Kidney epithelial cell (primary cell): ENCODE measurements at regions not wholly inside any gene's neighbourhood (a gene's known extent, or its start where the extent isn't known, plus 50 kb on each side); places are given as distances from the start of the nearest gene placed in this dataset.

Experiments
- DNase-seq: peaks from one replicate; pipeline ENCODE4 v3.0.0-alpha.2; 2010; ENCODE audit warnings: low read depth
- H3K27me3 ChIP-seq: 2 replicates; pipeline ENCODE4 v1.6.0; 2011; ENCODE audit warnings: low read length; ENCODE audit not compliant: control insufficient read depth, insufficient read depth
- H3K36me3 ChIP-seq: 2 replicates; pipeline ENCODE4 v1.5.1; 2011; ENCODE audit warnings: low read length; ENCODE audit not compliant: control insufficient read depth, insufficient read depth
- H3K4me3 ChIP-seq: 2 replicates; pipeline ENCODE4 v1.5.1; 2011; ENCODE audit warnings: low read depth, mild to moderate bottlenecking, control low read depth, low read length
- TF ChIP-seq, protein P1 (sequence below): IDR thresholded peaks from 2 replicates; pipeline ENCODE4 v1.5.1; 2011; ENCODE audit warnings: mild to moderate bottlenecking, moderate library complexity, low read length, control low read depth, inconsistent platforms; ENCODE audit not compliant: insufficient read depth, poor library complexity, severe bottlenecking

DNA sequence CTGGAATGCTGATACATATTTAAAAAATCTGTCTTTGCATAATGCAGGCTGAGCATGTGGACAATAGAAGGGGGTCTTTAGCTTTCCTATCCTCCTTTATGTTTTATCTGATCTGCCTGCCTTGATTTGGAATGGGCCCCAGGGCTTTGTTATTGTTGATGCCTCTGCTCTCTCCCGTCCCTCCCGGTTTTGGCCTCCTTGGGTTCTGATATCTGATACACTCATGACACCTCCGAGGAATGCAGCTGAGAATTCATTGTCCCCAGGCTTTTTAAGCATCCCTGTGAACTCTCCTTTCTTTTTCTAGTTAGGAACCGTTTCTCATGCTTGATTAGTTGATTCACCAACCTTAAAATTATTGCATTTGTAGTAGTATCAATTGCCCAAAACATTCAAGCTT lies 185.5 kb upstream of the RALGAPA2 start:
- TF ChIP-seq, protein P1, sequence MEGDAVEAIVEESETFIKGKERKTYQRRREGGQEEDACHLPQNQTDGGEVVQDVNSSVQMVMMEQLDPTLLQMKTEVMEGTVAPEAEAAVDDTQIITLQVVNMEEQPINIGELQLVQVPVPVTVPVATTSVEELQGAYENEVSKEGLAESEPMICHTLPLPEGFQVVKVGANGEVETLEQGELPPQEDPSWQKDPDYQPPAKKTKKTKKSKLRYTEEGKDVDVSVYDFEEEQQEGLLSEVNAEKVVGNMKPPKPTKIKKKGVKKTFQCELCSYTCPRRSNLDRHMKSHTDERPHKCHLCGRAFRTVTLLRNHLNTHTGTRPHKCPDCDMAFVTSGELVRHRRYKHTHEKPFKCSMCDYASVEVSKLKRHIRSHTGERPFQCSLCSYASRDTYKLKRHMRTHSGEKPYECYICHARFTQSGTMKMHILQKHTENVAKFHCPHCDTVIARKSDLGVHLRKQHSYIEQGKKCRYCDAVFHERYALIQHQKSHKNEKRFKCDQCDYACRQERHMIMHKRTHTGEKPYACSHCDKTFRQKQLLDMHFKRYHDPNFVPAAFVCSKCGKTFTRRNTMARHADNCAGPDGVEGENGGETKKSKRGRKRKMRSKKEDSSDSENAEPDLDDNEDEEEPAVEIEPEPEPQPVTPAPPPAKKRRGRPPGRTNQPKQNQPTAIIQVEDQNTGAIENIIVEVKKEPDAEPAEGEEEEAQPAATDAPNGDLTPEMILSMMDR: no peak
- no peaks in the 10 kb centered on the region for H3K27me3 ChIP-seq
- no peak overlapping the region for H3K4me3 ChIP-seq
- no peak for DNase-seq
- H3K36me3 ChIP-seq: no peaks in the 10 kb centered on the region

DNA sequence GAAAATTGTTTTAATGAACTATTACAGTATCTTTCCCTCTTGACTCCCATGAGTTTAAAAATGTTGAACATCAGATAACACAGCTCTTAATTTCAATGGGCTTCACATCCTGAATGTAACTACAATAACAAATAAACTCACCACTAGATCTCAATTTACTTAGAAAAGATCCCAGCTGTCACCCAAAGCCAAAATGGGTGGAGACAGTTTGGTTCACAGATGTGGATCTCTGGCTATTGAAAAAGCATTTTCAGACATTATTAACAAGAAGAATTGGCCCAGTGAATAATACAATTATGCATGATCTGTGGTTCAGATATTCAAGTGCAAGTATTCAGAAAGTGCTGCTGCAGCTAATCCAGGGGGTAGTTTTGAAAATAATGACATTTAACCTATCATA lies 184.7 kb upstream of the RALGAPA2 start:
- TF ChIP-seq, protein P1: no peak
- Histone ChIP-seq H3K4me3 (no peak overlapping the region), H3K27me3 (no peaks in the 10 kb centered on the region), H3K36me3 (no peaks in the 10 kb centered on the region)
- no peak for DNase-seq

DNA sequence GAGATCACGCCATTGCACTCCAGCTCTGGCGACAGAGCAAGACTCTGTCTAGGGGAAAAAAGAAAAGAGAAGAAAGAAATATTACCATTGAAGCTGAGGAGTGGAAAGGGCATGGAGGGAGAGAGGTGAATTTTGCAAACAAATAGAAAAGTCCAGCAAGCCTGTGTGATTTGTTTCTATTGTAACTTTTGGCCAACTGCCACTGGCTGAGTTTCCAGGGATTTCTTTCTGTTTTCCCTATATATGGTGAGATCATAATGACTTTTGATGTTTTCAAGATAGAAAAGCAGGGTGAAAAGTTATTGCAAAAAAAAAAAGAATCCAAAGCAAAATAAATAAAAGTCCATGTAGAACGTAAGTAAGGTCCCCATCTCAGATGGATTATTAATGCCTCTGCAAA lies 184.2 kb upstream of the RALGAPA2 start:
- no peak for DNase-seq
- Histone ChIP-seq H3K27me3 (no peaks in the 10 kb centered on the region), H3K36me3 (no peaks in the 10 kb centered on the region), H3K4me3 (no peak overlapping the region)
- TF ChIP-seq, protein P1: no peak

DNA sequence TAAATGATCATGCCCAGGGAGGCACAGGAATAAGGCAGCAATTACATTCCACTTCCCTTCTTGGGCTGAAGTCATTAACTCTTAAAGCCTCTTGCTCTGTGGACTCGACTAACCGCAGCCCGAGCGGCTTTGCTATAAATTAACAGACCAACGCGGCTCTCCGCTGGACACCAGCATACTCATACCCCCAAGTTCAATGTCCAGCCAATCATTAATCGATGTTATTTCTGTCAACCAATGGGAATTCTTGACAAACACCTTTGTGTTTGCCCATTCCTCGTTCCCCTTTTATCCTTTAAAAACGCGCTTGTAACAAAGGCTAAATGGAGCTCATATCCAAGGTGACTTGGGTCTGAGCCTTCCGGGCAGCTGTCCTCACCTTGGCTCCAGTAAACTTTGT lies 183.1 kb upstream of the RALGAPA2 start:
- Histone ChIP-seq H3K4me3 (no peak overlapping the region), H3K27me3 (no peaks in the 10 kb centered on the region), H3K36me3 (no peaks in the 10 kb centered on the region)
- TF ChIP-seq, protein P1: no peak
- DNase-seq: peak; percentile 19

DNA sequence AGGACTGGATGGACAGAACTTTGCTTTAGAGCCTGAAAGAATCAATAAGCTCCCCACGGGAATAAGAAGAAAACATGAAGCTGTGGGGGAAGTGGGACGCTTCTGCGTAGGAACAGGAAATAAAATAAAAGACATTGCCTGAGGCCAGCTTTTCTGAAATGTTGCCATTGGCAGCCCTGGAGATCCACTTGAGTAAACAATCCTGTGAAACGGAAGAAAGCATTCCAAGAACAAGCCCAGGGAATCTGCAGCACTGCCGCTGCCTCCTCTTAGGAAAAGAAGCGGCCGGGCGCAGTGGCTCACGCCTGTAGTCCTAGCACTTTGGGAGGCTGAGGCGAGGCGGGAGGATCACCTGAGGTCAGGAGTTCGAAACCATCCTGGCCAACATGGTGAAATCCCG lies 182.3 kb upstream of the RALGAPA2 start:
- DNase-seq: no peak
- no peaks in the 10 kb centered on the region for H3K36me3 ChIP-seq
- no peaks in the 10 kb centered on the region for H3K27me3 ChIP-seq
- TF ChIP-seq, protein P1: no peak
- H3K4me3 ChIP-seq: no peak overlapping the region

DNA sequence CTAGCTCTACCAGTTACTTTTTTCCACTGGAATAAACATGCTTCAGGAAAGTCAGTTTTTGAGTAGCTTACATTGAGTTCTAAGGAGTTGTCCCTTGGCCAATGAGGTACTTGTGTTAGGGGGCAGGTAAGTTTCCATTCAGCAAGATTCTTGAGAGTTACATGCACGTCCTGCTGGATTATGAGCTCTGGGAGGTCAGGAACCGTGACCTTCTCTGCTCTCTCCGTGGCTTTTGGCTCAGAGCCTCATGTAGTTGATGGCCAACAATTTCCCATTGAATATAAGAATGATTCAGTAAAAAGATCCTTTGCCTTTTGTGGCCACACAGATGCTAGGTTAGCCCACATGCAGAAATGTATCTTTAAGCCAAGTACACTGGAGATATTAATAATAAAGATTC lies 181.8 kb upstream of the RALGAPA2 start:
- no peak overlapping the region for H3K4me3 ChIP-seq
- DNase-seq: no peak
- H3K27me3 ChIP-seq: no peaks in the 10 kb centered on the region
- TF ChIP-seq, protein P1: no peak
- no peaks in the 10 kb centered on the region for H3K36me3 ChIP-seq
